NCI-H510A treated with DMSO at 0.1 percent for 48 hours (cell line): ENCODE measurements at regions not wholly inside any gene's neighbourhood (a gene's known extent, or its start where the extent isn't known, plus 50 kb on each side); places are given as distances from the start of the nearest gene placed in this dataset.

ENCODE experiments used
- DNase-seq: peaks from one replicate; lab custom pipeline; 2025; lab: John Stamatoyannopoulos, UW

DNA sequence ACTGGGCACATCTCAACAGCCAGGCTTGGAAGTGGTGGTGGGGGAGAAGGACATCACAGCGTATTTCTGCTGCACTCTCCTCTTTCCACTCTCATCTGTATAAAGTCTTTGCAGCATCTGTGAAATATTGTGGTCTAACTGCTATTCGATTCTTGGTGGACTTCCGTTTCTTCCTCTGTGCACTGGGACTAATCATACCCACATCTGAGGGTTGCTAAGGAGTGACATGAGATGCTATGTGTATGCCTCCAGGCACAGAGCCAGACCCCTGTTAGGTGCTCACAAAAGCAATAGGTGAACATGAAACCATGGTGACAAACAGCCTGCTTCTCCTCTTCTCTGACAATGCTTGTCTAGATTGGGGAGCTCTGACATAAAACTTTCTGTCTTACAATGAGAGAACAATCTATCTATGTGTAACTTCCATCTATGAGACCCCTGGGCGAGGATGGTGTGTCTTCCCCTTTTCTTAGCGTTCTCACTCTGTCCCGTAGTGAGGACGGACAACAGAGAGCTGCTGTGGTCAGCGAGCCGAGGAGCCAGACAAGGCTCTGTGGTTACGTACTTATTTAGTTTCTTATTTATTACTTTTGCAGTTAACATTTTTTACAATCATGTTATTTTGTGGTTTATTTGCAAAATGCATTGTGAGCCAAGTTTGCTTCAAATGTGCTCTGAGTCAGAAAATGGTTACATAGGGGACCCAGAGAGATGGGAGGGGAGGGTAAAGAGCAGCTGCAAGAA, 196.7 kb upstream of the TPRG1 start:
- no peak for DNase-seq

DNA sequence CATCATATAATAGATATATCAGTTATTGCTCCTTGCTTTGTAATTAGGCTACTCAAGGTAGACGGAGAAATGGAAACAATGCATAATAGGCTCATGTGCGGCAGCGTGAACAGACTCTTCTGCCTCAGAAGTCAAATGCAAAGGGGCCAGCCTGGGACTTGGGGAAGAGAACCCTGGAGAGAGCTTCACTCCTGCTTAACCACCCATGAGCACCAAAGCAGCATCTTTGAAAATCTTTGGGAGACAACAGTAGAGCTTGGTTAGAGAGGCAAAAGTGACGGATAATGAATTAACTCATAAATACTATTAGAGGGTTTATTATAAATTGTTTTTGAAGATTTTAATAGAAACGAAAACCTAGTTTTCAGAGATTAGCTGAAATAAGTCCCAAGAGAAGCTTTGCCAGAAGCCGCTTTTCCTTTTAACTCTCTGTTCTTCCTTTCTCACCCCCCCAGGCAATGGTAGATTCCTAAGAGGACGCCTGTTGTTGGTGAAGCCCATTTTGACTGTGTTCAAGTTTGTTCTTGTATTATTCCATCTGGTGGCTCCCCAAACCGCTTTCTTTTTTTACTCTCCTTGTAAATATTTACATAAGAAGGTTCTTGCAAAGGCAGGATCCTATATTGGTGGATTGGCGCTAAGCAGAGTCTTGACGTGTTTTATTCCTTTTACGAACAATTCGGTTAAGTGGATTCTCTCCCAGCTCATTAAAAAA, 196.0 kb upstream of the TPRG1 start:
- peak; percentile 70 for DNase-seq

DNA sequence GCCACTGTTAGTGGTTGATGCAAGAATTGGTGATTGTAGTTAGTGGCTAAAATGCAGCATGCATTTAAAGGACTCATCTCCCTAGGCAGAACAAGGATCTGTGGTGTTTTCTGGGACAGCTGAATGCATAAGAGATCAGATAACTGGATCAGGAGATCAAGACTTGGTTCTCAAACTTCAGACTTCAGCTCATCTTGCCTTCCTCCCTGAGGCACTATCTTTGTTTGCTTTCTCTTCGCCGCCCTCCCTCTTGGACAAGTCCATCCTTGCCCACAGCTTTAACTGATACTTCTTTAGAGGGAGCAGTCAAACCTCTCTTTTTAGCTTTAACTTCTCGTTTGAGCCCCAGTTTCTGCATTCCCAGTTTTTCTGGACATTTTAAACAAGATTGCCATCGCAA, 195.4 kb upstream of the TPRG1 start:
- no peak for DNase-seq

DNA sequence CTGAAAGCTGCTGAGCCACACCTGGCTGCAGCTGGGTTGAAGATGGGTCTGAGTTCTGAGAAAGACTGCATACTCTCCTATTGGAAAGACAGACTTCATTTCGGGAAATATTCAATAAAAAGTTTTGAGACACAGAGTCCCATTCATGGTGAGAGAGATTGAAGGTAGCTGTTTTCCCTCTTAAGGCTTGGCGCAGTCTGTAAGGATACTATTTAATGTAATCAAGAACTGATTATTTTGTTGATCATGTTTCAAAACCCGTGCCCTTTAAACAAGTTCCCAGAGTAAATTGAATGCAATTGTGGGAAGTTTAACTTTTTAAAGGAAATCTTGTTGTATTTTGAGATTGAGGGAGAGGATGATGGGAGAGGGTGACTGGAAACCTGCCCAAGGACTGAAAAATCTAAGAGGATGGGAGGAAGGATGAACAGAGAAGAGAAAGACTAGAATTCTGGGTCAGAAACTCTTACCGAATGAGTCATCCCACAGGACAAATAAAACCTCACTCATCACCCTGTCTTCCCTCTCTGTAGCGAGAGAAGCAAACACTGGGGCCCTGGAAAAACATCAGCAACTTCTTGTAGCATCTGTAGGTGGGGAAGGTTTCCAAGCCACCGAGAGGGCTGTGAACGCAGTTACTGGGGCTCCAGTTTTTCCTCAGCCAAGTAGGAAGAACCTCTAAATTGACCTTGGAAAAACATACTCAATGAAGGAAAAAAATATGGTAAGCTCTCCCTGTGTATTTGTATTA, 193.2 kb upstream of the TPRG1 start:
- no peak for DNase-seq

DNA sequence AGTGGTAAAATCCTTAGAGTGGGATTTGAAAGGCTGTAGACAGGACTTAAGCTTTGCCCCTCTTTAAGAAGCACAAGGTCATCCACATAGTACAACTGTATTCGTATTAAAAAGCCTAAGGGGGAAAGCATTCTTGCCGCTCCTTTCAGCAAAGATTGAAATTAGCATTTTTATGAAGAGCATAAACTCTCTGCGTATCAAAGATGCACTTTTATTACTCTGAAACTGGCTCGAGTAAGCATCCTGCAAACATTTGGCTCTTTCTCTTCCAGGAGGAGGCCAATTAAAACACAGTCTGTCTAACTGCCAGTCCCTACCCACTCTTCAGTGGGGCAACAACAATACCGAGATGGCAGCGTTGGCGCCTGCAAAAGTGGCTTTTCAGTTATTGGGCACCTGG, 192.5 kb upstream of the TPRG1 start:
- DNase-seq, result no peak

DNA sequence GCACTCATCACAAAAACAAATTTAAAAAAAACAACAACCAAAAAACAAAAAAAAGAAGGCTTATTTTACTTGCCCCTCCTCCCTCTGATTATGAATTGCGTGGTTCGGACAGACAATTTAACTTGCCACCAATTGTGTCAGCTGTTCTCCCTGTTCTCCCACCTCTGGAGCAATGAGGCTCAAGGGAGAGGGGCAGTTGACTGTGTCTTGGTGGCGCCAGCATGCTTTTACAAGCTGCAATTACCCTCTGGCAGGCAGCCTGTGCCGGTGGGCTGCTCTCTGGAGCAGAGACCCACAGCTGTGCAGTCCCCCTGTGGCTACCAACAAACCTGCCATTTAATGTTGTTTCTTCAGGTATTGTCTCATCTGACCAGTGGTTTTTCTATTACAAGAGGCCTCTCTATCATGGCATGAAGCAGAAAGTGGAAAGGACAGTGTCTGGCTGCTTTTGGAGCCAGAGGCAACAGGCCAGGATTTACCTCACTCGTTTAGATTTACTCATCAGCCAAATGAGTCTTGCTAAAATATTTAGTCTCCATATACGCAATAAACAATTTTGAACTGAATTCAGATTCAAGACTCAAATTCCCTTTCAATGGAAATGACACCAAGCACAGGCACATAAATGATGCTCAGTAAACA, 192.0 kb upstream of the TPRG1 start:
- no peak for DNase-seq

DNA sequence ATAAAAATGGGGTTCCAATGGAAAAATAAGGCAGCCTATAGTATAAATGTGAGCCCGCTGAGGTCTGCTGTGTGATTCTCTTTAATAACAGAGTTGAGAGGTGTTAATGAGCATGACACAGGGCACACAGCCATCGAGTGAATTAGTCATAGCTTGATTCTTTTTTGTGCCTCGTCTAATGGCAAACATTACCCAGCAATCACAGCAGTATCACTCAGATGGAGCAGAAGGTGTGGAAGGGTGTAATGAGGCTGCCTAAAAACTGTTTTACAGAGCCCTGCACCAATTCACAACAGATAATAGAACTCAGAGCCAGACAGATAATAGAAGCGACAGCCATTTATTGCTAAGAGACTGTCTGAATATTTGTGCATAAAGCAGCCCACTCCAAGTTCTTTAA, 178.6 kb upstream of the TPRG1 start:
- DNase-seq, result no peak

DNA sequence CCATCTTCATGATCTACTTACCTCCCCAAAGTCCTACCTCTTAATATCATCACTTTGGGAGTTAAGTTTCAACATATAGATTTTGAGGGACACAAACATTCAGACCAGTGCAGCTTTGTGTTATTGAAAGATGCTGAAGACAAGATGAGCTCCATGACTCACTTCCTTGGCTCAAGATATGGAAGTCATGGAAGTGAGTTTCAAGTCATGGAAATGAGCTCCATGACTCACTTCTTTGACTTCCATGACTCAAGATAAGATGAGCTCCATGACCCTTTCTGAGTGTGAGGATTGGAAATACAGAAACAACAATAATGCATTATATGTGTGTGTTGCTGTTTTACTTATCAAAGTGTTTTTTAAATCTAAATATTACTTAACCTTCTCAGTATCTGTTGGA, 170.2 kb upstream of the TPRG1 start:
- DNase-seq, result no peak

DNA sequence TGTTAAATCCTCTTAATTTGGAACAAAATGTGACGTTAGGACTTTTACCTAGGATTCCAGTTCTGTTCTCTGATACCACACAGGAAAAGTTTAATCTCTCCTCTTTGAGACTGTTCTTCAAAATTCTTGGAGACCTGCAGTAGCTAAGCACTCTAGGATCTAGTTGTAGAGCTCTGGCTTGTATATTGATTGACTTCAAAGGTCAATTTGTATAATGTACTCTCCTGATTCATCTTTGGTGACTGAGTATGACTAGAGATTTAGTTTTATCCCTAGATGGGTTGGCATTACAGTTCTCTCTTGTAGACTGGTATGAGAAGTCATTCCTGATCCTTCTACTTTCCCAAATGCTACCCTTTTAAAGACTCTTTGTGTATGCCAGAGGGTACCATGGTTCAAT, 168.4 kb upstream of the TPRG1 start:
- DNase-seq, result no peak

DNA sequence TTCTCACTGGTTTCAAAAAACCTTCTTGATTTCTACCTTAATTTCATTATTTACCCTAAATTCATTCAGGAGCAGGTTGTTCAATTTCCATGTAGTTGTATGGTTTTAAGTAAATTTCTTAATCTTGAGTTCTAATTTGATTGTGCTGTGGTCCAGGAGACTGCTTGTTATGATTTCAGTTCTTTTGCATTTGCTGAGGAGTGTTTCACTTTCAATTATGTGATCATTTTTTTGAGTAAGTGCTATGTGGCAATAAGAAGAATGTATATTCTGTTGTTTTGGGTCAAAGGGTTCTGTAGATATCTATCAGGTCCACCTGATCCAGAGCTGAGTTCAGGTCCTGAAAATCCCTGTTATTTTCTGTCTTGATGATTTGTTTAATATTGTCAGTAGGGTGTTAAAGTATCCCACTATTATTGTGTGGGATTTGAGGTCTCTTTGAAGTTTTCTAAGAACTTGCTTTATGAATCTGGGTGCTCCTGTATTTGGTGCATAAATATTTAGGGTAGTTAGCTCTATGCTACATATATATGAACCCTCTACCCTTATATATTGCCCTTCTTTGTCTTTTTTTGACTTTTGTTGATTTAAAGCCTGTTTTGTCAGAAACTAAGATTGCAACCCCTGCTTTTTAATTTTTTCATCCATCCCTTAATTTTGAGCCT, 158.4 kb upstream of the TPRG1 start:
- no peak for DNase-seq

DNA sequence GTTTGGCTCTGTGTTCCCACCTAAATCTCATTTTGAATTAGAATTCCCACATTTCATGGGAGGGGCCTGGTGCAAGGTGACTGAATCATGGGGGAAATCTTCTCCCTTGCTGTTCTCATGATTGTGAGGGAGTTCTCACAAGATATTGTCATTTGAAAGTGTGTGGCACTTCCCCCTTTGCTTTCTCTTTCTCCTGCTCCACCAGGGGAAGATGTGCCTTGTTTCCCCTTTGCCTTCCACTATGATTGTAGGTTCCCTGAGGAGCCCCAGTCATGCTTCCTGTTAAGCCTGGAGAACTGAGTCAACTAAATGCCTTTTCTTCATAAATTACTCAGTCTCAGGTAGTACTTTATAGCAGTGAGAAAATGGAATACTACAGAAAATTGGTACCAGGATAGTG, 157.2 kb upstream of the TPRG1 start:
- no peak for DNase-seq

DNA sequence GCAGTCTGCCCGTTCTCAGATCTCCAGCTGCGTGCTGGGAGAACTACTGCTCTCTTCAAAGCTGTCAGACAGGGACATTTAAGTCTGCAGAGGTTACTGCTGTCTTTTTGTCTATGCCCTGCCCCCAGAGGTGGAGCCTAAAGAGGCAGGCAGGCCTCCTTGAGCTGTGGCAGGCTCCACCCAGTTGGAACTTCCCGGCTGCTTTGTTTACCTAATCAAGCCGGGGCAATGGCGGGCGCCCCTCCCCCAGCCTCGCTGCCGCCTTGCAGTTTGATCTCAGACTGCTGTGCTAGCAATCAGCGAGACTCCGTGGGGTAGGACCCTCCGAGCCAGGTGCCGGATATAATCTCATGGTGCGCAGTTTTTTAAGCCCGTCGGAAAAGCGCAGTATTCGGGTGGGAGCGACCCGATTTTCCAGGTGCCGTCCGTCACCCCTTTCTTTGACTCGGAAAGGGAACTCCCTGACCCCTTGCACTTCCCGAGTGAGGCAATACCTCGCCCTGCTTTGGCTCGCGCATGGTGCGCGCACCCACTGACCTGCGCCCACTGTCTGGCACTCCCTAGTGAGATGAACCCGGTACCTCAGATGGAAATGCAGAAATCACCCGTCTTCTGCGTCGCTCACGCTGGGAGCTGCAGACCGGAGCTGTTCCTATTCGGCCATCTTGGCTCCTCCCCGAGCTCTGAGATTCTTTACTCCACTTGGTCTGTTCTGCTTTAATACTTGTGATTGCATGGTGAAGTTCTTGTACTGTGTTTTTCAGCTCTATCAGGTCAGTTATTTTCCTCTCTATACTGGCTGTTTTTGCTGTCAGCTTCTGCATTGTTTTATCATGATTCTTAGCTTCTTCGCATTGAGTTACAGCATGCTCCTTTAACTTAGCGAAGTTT, 148.9 kb upstream of the TPRG1 start:
- peak; percentile 48 for DNase-seq

DNA sequence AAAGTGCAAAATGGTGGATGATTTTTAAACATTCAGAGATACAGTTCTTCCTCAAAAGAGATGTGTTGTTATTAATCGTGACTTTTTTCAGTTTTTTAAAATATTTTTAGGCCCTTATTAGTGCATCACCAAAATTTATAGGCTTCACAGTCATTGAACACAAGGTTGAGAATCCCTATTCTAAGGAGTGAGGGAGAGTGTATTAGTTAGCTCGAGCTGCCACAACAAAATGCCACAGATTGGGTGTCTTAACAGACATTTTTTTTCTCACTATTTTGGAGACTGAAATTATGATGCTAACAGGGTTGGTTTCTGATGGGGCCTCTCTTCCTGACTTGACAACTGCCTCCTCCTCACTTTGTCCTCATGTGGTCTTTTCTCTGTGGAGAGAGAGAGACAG, 145.9 kb upstream of the TPRG1 start:
- no peak for DNase-seq

DNA sequence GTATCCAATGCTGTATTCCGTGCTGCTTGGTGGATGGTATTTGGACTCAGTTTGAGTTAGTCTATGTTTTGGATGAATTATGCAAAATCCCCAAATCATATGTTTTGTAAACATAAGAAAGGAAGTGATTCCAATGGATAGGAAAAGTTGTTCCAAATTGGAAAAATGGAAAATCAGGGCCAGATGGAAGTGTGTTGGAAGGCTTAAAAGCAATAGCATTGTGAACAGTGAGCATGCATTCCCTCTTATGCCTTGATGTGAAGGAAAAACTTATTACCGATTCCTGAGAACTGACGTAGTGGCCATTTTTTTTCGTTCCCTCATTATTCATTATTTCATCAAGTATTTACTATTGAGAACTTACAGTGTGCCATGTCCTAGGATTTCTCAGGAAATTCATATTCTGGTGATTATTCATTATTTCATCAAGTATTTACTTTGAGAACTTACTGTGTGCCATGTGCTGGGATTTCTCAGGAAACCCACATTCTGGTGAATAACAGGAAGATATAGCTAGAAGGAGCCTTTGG, 144.1 kb upstream of the TPRG1 start:
- no peak for DNase-seq

DNA sequence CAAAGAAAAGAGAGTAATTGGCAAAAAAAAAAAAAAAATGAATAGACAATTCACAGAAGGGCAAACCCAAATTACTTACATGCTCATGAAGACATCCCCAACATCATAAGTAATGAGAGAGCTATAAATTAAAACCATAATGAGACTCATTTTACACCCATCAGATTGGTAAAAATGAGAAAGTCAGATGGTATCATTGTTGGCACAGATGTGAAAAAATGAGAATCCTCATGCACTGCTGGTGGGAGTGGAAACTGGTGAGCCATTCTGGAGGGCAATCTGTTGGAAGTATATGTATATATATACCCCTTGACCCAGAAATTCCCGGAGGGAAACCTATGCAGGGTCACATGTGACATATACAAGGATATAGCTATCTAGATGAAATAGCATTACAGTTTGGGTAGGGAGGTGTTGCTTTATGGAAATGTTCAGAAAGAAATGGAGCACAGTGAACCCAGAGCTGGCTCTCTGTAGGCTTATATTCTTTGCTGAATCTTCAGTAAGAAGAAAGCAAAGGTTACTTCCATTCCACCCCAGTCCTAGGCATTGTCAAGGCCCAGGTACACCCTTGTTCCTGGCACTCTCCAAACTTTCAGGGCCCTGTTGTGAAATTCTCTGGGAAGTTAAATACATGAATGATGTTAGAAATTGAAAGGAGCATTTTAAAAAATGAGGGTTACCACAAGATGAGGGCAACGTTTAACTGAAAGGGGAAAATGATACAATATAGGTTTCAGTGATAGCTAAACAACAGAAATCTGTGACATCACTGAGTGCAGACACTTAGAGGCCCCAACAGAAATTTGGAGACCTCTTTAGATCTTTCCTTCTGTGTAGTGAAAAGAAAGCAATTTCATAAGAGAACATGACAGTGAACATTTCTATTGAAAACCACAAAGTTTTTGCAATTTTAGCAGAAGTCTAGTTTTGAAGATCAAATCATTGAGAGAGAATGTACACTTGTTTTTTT, 132.7 kb upstream of the TPRG1 start:
- no peak for DNase-seq

DNA sequence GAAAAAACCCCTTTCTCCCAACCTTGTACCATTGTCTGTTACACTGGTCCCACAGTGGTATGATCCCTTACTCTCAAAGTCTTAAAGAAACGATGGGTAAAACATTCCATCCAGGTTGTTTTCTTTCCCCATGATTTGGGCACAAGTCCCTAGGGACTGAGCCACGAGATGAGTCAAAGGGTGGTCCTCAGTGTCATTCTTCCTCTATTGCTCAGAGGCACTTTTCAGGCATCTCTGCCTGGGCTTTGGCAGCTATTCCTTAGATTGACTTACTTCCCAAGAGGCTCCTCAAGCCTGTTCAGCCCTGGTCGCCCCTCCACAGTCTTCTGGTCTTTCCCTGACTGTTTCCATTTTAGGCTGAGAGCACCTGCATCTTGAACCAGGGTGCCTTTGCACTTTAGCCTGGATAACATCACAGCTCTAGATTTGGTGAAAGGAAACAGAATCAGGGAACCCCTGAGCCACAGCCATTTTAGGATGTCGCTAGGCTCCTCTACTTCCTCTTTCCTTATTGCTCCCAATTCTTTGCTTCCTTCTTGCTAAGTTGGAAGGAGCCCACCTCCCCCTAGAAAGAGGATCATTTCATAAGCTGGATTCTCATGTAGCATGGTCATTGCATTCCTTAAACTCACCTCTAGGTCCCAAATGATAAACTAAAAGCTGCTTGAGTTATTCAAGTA, 131.0 kb upstream of the TPRG1 start:
- DNase-seq, result no peak

DNA sequence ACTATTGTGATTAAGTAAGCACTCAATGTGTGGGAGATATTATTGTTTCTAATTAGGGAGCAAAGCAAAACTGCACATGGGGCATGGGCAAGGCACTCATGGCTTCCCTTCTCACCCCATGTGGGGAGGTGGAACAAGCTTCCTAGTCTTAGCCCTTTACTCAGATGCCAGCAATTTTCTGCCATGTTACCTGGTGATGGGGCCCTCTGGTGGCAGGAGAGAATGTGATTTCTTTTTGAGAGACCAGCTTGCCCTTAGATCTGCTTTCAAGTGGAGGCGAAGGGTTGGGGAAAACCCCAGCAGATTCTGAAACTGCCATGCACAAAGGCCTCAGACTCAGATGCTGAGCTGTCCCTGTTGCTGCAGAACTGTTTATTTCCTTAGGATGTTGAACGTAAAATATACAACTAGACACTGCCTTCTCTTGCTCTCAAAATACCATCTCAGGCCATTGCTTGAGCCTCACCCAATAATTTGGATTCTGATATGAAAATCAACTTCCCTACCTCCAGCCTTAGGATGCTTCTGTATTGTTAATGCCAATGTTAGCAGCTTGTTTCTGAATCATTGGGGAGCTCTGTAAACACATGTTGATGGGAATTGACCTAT, 130.2 kb upstream of the TPRG1 start:
- peak; percentile 16 for DNase-seq

DNA sequence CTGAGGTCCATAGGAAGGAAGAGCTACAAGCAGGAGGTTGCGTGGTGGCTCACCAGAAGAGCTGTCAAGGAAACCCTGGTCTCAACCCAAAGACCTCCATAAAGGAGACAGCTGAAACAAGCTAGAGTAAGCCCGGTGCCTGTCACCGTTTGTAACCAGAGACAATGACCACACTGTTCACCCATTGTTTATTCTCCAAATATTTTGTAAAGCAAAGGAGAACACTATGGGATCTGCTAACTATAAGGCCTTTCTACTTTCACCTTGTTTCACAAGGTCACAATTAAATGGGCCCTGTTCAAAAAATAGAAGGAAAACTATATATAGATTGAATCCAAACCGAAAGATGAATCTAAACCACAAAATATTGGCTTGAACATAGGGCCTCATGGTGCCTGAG, 128.9 kb upstream of the TPRG1 start:
- no peak for DNase-seq
